ENCODE measurements at regions not wholly inside any gene's neighbourhood (a gene's known extent, or its start where the extent isn't known, plus 50 kb on each side); places are given as distances from the start of the nearest gene placed in this dataset.

- Histone ChIP-seq H3K9me3 (replicated peaks in 1 of 2; ENCODE audit: control insufficient read depth in 1 of 2, insufficient read depth in 1 of 2, low read length in 2 of 2) (no peaks in the 10 kb centered on the region), H3K4me1 (ENCODE audit: control insufficient read depth in 1 of 2, insufficient read depth in 2 of 2, low read length in 2 of 2) (no peaks in the 10 kb centered on the region), H3K9ac (ENCODE audit: insufficient read depth, low read length, poor library complexity, severe bottlenecking) (no peak overlapping the region), H3K36me3 (replicated peaks in 1 of 2; ENCODE audit: control insufficient read depth in 1 of 2, insufficient read depth in 2 of 2, low read length in 2 of 2) (no peaks in the 10 kb centered on the region), H3K4me2 (replicated peaks; ENCODE audit: extremely low read depth, low read length, poor library complexity, severe bottlenecking) (no peak overlapping the region), H2AFZ (ENCODE audit: insufficient read depth, low read depth, low read length, poor library complexity, severe bottlenecking) (no peak overlapping the region), H3K27ac (ENCODE audit: low read depth in 1 of 2, low read length in 2 of 2) (no peak overlapping the region), H3K4me3 (replicated peaks in 1 of 3; ENCODE audit: low read depth in 2 of 3, low read length in 3 of 3) (no peak overlapping the region), H3K27me3 (ENCODE audit: control insufficient read depth in 2 of 2, insufficient read depth in 2 of 2, low read length in 2 of 2) (no peaks in the 10 kb centered on the region), H3K79me2 (ENCODE audit: insufficient read depth, low read length) (no peaks in the 10 kb centered on the region), H4K20me1 (ENCODE audit: insufficient read depth, low read length) (no peaks in the 10 kb centered on the region)
- Mint-ChIP-seq H3K36me3 (no peaks in the 10 kb centered on the region), H3K27ac (no peak overlapping the region), H3K4me1 (no peaks in the 10 kb centered on the region), H3K4me3 (no peak overlapping the region), H3K9me3 (no peaks in the 10 kb centered on the region), H3K27me3 (ENCODE audit: low read depth in 3 of 3) (peaks cover 2 to 5% (median 4%) of the 10 kb centered on the region in 3 donors)
- intact Hi-C loops (cut with micrococcal nuclease), result no loop called here
- TF ChIP-seq, protein P1, sequence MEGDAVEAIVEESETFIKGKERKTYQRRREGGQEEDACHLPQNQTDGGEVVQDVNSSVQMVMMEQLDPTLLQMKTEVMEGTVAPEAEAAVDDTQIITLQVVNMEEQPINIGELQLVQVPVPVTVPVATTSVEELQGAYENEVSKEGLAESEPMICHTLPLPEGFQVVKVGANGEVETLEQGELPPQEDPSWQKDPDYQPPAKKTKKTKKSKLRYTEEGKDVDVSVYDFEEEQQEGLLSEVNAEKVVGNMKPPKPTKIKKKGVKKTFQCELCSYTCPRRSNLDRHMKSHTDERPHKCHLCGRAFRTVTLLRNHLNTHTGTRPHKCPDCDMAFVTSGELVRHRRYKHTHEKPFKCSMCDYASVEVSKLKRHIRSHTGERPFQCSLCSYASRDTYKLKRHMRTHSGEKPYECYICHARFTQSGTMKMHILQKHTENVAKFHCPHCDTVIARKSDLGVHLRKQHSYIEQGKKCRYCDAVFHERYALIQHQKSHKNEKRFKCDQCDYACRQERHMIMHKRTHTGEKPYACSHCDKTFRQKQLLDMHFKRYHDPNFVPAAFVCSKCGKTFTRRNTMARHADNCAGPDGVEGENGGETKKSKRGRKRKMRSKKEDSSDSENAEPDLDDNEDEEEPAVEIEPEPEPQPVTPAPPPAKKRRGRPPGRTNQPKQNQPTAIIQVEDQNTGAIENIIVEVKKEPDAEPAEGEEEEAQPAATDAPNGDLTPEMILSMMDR (IDR thresholded peaks at IDR 0.05), result no peak
- no peak for DNase-seq
These were observed 318.5 kb upstream of the UMPS start for GRCh38 chr3:124411728-124412127.

DNA sequence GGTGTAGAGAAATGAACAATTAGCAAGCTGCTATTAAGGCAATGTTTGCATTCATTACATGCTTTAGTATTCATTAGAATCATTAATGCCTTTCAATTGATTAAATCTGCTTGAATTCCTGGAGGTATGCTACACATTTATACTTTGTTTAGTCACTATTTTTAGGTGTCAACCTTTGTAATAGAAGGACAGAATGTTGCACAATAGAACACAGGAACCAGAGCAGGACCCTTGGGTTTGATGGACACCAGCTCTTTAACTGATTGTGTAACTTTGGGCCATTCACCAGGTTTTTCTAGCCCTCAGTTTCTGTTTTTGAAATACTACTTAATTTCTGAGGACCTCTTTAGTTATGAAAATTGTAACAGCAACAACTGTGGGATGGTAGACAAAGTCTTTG is 317.6 kb upstream of the UMPS start:
- Histone ChIP-seq H3K9ac (ENCODE audit: insufficient read depth, low read length, poor library complexity, severe bottlenecking) (no peak overlapping the region), H3K79me2 (ENCODE audit: insufficient read depth, low read length) (no peaks in the 10 kb centered on the region), H3K9me3 (replicated peaks in 1 of 2; ENCODE audit: control insufficient read depth in 1 of 2, insufficient read depth in 1 of 2, low read length in 2 of 2) (no peaks in the 10 kb centered on the region), H3K4me3 (replicated peaks in 1 of 3; ENCODE audit: low read depth in 2 of 3, low read length in 3 of 3) (no peak overlapping the region), H2AFZ (ENCODE audit: insufficient read depth, low read depth, low read length, poor library complexity, severe bottlenecking) (no peak overlapping the region), H3K27ac (ENCODE audit: low read depth in 1 of 2, low read length in 2 of 2) (no peak overlapping the region), H3K27me3 (ENCODE audit: control insufficient read depth in 2 of 2, insufficient read depth in 2 of 2, low read length in 2 of 2) (no peaks in the 10 kb centered on the region), H3K36me3 (replicated peaks in 1 of 2; ENCODE audit: control insufficient read depth in 1 of 2, insufficient read depth in 2 of 2, low read length in 2 of 2) (no peaks in the 10 kb centered on the region), H3K4me1 (ENCODE audit: control insufficient read depth in 1 of 2, insufficient read depth in 2 of 2, low read length in 2 of 2) (no peaks in the 10 kb centered on the region), H3K4me2 (replicated peaks; ENCODE audit: extremely low read depth, low read length, poor library complexity, severe bottlenecking) (no peak overlapping the region), H4K20me1 (ENCODE audit: insufficient read depth, low read length) (no peaks in the 10 kb centered on the region)
- Mint-ChIP-seq H3K27me3 (ENCODE audit: low read depth in 3 of 3) (peaks cover 2 to 6% (median 5%) of the 10 kb centered on the region in 3 donors), H3K9me3 (no peaks in the 10 kb centered on the region), H3K4me3 (no peak overlapping the region), H3K27ac (no peak overlapping the region), H3K4me1 (no peaks in the 10 kb centered on the region), H3K36me3 (no peaks in the 10 kb centered on the region)
- intact Hi-C loops (cut with micrococcal nuclease), result no loop called here
- TF ChIP-seq, protein P1 (IDR thresholded peaks at IDR 0.05), result no peak
- DNase-seq, result no peak

Measured in CD14-positive monocyte (primary cell).